ENCODE measurements at regions not wholly inside any gene's neighbourhood (a gene's known extent, or its start where the extent isn't known, plus 50 kb on each side); places are given as distances from the start of the nearest gene placed in this dataset.

DNA sequence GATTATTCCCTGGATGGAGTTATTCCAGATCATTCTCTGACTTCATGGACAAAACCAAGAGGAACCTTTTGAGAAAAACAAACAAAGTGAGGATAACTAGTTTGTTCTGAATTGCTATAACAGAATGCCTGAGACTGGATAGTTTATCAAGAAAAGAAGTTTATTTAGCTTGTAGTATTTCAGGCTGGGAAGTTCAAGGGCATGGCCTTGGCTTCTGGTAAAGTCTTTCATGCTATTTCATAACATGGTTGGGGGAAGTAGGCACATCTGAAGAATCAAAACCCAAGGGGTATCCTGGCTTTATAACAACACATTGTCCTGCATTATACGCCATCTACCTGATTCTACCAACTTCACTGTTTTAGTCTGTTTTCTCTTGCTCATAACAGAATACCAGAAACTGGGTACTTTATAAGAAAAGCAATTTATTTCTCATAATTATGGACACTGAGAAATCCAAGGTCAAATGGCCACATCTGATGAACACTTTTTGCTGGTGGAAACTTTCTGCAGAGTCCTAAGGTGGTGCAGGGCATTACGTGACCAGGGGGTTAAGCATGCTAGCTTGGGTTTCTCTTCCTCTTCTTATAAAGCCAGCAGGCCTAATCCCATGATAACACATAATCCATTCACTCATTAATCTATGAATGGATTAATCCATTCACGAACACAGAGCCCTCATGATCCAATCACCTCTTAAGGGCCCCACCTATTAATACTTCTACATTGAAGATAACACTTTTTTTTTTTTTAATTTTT is 186.1 kb upstream of the PRSS16 start:
- H3K27me3 ChIP-seq (replicated peaks in 1 of 2; ENCODE audit: control insufficient read depth in 2 of 2, insufficient read depth in 2 of 2, low read length in 1 of 2), result no peaks in the 10 kb centered on the region
- in situ Hi-C loops (cut with MboI), result no loop called here
- ChIA-PET SMC1A (ENCODE audit: uncharacterized antibody, unreplicated experiment) (interaction anchor here (0.9 to 1.7 kb wide), 3 partner anchors 9 to 12 kb away, joined by 3 to 8 read pairs (median 5); no protein-coding TSS in a partner anchor), POLR2A (interaction anchor here (1.5 kb wide), 1 partner anchor 10 kb away, joined by 7 read pairs; no protein-coding TSS in a partner anchor), CTCF (interaction anchor here (4.6 kb wide), 1 partner anchor 18 kb away, joined by 21 read pairs; no protein-coding TSS in a partner anchor), RAD21 (ENCODE audit: unreplicated experiment) (interaction anchor here (1.5 kb wide), 1 partner anchor 24 kb away, joined by 3 read pairs; no protein-coding TSS in a partner anchor)
- TF ChIP-seq, protein P1, sequence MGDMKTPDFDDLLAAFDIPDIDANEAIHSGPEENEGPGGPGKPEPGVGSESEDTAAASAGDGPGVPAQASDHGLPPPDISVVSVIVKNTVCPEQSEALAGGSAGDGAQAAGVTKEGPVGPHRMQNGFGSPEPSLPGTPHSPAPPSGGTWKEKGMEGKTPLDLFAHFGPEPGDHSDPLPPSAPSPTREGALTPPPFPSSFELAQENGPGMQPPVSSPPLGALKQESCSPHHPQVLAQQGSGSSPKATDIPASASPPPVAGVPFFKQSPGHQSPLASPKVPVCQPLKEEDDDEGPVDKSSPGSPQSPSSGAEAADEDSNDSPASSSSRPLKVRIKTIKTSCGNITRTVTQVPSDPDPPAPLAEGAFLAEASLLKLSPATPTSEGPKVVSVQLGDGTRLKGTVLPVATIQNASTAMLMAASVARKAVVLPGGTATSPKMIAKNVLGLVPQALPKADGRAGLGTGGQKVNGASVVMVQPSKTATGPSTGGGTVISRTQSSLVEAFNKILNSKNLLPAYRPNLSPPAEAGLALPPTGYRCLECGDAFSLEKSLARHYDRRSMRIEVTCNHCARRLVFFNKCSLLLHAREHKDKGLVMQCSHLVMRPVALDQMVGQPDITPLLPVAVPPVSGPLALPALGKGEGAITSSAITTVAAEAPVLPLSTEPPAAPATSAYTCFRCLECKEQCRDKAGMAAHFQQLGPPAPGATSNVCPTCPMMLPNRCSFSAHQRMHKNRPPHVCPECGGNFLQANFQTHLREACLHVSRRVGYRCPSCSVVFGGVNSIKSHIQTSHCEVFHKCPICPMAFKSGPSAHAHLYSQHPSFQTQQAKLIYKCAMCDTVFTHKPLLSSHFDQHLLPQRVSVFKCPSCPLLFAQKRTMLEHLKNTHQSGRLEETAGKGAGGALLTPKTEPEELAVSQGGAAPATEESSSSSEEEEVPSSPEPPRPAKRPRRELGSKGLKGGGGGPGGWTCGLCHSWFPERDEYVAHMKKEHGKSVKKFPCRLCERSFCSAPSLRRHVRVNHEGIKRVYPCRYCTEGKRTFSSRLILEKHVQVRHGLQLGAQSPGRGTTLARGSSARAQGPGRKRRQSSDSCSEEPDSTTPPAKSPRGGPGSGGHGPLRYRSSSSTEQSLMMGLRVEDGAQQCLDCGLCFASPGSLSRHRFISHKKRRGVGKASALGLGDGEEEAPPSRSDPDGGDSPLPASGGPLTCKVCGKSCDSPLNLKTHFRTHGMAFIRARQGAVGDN (IDR thresholded peaks at IDR 0.05), result no peak
- TF ChIP-seq POLR2AphosphoS5 (IDR thresholded peaks at IDR 0.05; ENCODE audit: low read length) (no peak), SPI1 (IDR thresholded peaks at IDR 0.05; ENCODE audit: borderline replicate concordance, insufficient read depth, low read depth, low read length) (peak; percentile 59; the same call in 1 of the 2 replicates), SMAD5 (IDR thresholded peaks at IDR 0.05; ENCODE audit: low read depth) (no peak)
- ATAC-seq, result peak; percentile 61
- H3K36me3 ChIP-seq (ENCODE audit: control insufficient read depth in 2 of 2, insufficient read depth in 2 of 2, low read length in 1 of 2), result no peaks in the 10 kb centered on the region
- FAIRE-seq, result peak; percentile 18
- intact Hi-C loops (cut with micrococcal nuclease; ENCODE audit: unreplicated experiment), result no loop called here
- DNase-seq (ENCODE audit: low read depth, low spot score), result no peak
- H3K4me2 ChIP-seq (ENCODE audit: control insufficient read depth, insufficient read depth), result no peak overlapping the region
- no peaks in the 10 kb centered on the region for H4K20me1 ChIP-seq (ENCODE audit: control insufficient read depth, insufficient read depth)
- no peak overlapping the region for H2AFZ ChIP-seq (ENCODE audit: control insufficient read depth, low read depth, low read length)
- no peak overlapping the region for H3K27ac ChIP-seq (ENCODE audit: control insufficient read depth, insufficient read depth)
- 67% methylated on average over 3 of the region's 3 CpGs for WGBS (ENCODE audit: insufficient coverage, insufficient replicate concordance, low lambda C conversion rate, missing lambda C conversion rate)
- H3K9me3 ChIP-seq (replicated peaks; ENCODE audit: control insufficient read depth, insufficient read depth, low read length), result no peaks in the 10 kb centered on the region
- BruUV-seq (replicated peaks), result no TSS peak
- H3K79me2 ChIP-seq (ENCODE audit: control insufficient read depth, insufficient read depth, low read length), result no peaks in the 10 kb centered on the region
- no peak overlapping the region for H3K4me3 ChIP-seq
- no peak overlapping the region for H3K9ac ChIP-seq (ENCODE audit: control insufficient read depth, insufficient read depth, low read length)
- no peaks in the 10 kb centered on the region for H3K4me1 ChIP-seq (ENCODE audit: control insufficient read depth, insufficient read depth, low read length)
